PC-3 (cell line): ENCODE measurements at regions not wholly inside any gene's neighbourhood (a gene's known extent, or its start where the extent isn't known, plus 50 kb on each side); places are given as distances from the start of the nearest gene placed in this dataset.

Experiments used
- CTCF ChIP-seq: fragments of 300-600 bp; sonication (generic); conservative IDR thresholded peaks from 2 replicates; pipeline ENCODE4 v1.5.1; 2017; ENCODE audit warnings: antibody characterized with exemption, low read depth, mild to moderate bottlenecking, low read length
- EZH2 ChIP-seq: fragments of 300-600 bp; sonication (generic); IDR thresholded peaks from one replicate; pipeline ENCODE4 v1.6.1; 2017; ENCODE audit warnings: antibody characterized with exemption, mild to moderate bottlenecking, low read length; ENCODE audit not compliant: unreplicated experiment

- no peak for TF ChIP-seq EZH2
- no peak for TF ChIP-seq CTCF
These were observed 171.7 kb downstream of the BACH1 start for GRCh38 chr21:29470397-29470796.
